Tibial artery (tissue), 4 donors: ENCODE measurements at regions not wholly inside any gene's neighbourhood (a gene's known extent, or its start where the extent isn't known, plus 50 kb on each side); places are given as distances from the start of the nearest gene placed in this dataset.

Experiments used
- DNase-seq, 2 donors: peaks; one replicate each; pipeline ENCODE4 v3.0.0-alpha.2; 2019
- H3K27ac ChIP-seq, 2 donors: fragments of 200-600 bp; sonication (generic) in 1 of 2; 1 replicate in 1 of 2; 2 replicates in 1 of 2; pipeline ENCODE4 v1.5.1; 2018 to 2019; ENCODE audit warnings: mild to moderate bottlenecking in 1 of 2
- H3K27me3 ChIP-seq, 2 donors: fragments of 200-600 bp; sonication (generic) in 1 of 2; one replicate each; pipeline versions ENCODE4 v1.5.1 to v1.6.0; 2016 to 2019
- H3K36me3 ChIP-seq, 3 donors: fragments of 200-600 bp; sonication (generic) in 2 of 3; one replicate each; pipeline ENCODE4 v1.5.1; 2016 to 2019; ENCODE audit warnings: mild to moderate bottlenecking in 2 of 3
- H3K4me1 ChIP-seq, 4 donors: fragments of 200-600 bp; sonication (generic) in 2 of 4; 1 replicate in 3 of 4; 2 replicates in 1 of 4; pipeline ENCODE4 v1.5.1; 2016 to 2019
- H3K4me3 ChIP-seq, 2 donors: fragments of 200-600 bp; sonication (generic) in 1 of 2; 1 replicate in 1 of 2; 2 replicates in 1 of 2; pipeline ENCODE4 v1.5.1; 2018 to 2019; ENCODE audit warnings: mild to moderate bottlenecking in 2 of 2
- H3K9me3 ChIP-seq, 3 donors: fragments of 200-600 bp; sonication (generic) in 1 of 3; one replicate each; pipeline ENCODE4 v1.5.1; 2016 to 2019
- CTCF ChIP-seq, 2 experiments: fragments of 200-600 bp in 1 of 2; fragments of 450-650 bp in 1 of 2; IDR thresholded peaks; one replicate each; pipeline ENCODE4 v1.5.1; 2017 to 2019; ENCODE audit warnings: antibody characterized with exemption in 2 of 2, mild to moderate bottlenecking in 1 of 2, moderate library complexity in 1 of 2
- intact Hi-C: fragments of 100-400 bp; cut with DNase I; formaldehyde crosslinking; loops from one replicate; pipeline ENCODE4 v1.15.0; 2023; ENCODE audit warnings: low total_unique reads

- DNase-seq, result no peak
- Histone ChIP-seq H3K9me3 (no peaks in the 10 kb centered on the region), H3K36me3 (no peaks in the 10 kb centered on the region), H3K27ac (no peak overlapping the region), H3K4me1 (no peaks in the 10 kb centered on the region), H3K27me3 (no peaks in the 10 kb centered on the region), H3K4me3 (no peak overlapping the region)
- TF ChIP-seq CTCF (IDR thresholded peaks at IDR 0.05), result no peak
- intact Hi-C loops, result no loop called here
Observed at GRCh38 chr5:155870636-155871035, 456.3 kb upstream of the SGCD start.

- no peak overlapping the region for H3K4me3 ChIP-seq
- no peaks in the 10 kb centered on the region for H3K4me1 ChIP-seq
- H3K27me3 ChIP-seq, result no peaks in the 10 kb centered on the region
- intact Hi-C loops, result no loop called here
- no peak for TF ChIP-seq CTCF (IDR thresholded peaks at IDR 0.05)
- no peak overlapping the region for H3K27ac ChIP-seq
- no peaks in the 10 kb centered on the region for H3K9me3 ChIP-seq
- no peak for DNase-seq
- H3K36me3 ChIP-seq, result no peaks in the 10 kb centered on the region
Observed at GRCh38 chr5:155871623-155872022, 455.3 kb upstream of the SGCD start.

- TF ChIP-seq CTCF (IDR thresholded peaks at IDR 0.05), result no peak
- Histone ChIP-seq H3K27me3 (no peaks in the 10 kb centered on the region), H3K36me3 (no peaks in the 10 kb centered on the region), H3K27ac (no peak overlapping the region), H3K4me3 (no peak overlapping the region), H3K9me3 (no peaks in the 10 kb centered on the region), H3K4me1 (no peaks in the 10 kb centered on the region)
- intact Hi-C loops, result no loop called here
- no peak for DNase-seq
Observed at GRCh38 chr5:155872629-155873220, 454.2 kb upstream of the SGCD start.

DNA sequence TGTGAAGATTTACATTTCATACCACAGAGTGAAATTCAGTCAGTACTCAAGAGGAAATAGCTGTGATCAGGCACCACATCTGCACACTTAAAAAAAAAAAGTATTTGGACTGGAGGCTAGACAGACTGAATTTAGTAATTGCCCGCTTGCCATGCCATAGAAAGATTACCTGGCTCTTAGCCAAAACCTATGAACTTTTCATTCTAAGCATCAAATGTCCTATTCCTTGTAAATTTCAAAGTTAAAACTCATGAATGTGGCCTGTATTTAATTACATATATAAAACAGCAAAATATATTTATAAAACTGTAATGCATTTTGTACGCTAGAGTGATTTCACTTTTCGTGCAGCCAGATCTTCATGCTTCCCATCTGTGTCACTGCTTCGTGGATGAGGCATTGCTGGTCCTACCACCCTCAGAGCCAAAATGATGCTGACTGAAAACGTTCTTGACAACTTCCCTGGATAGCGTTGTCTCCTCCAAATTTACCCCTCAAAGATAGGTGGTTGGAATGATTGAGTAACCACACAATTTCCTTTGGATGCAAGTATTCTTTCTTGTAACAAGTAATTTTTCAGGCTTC lies 447.9 kb upstream of the SGCD start:
- intact Hi-C loops, result no loop called here
- no peak overlapping the region for H3K27ac ChIP-seq
- no peak for DNase-seq
- no peaks in the 10 kb centered on the region for H3K36me3 ChIP-seq
- no peaks in the 10 kb centered on the region for H3K9me3 ChIP-seq
- no peak overlapping the region for H3K4me3 ChIP-seq
- no peak for TF ChIP-seq CTCF (IDR thresholded peaks at IDR 0.05)
- H3K4me1 ChIP-seq, result no peaks in the 10 kb centered on the region
- no peaks in the 10 kb centered on the region for H3K27me3 ChIP-seq

DNA sequence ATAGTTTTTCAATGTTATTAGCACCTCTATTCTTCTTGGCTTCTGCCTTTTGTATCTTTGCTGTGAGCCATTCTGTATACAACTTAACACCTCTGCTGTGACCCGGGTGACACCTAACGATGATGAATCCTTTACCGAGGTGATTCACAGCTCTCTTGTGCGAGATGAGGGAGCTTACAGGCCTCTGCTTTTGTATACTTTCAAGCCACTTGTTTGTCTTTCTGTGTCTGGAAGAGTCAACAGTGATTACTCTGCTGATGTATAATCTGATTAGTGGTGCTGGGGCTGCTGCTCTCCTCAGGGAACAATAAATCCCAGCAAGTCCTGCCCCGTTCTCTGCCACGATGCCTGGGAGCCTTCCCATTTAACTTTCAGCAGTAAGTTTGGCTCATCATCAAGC lies 442.9 kb upstream of the SGCD start:
- TF ChIP-seq CTCF (IDR thresholded peaks at IDR 0.05), result no peak
- no peaks in the 10 kb centered on the region for H3K36me3 ChIP-seq

More for the DNA sequence above, 442.9 kb upstream of the SGCD start:
- Histone ChIP-seq H3K4me1 (no peaks in the 10 kb centered on the region), H3K27me3 (no peaks in the 10 kb centered on the region), H3K4me3 (no peak overlapping the region), H3K27ac (no peak overlapping the region), H3K9me3 (no peaks in the 10 kb centered on the region)
- DNase-seq, result no peak
- intact Hi-C loops, result no loop called here
